Neural crest cell (in vitro differentiated cells): ENCODE measurements at regions not wholly inside any gene's neighbourhood (a gene's known extent, or its start where the extent isn't known, plus 50 kb on each side); places are given as distances from the start of the nearest gene placed in this dataset.

Source experiments
- DNase-seq: peaks from one replicate; pipeline ENCODE4 v3.0.0; 2021; ENCODE audit warnings: low read depth, mixed read lengths, low spot score
- H3K27ac Mint-ChIP-seq: one replicate; pipeline ENCODE4 v1.8.0; 2021; ENCODE audit warnings: mild to moderate bottlenecking, mixed read lengths; ENCODE audit not compliant: unreplicated experiment
- H3K27me3 Mint-ChIP-seq: 2 replicates; pipeline ENCODE4 v1.8.0; 2021; ENCODE audit warnings: low read depth, mild to moderate bottlenecking, mixed read lengths
- H3K36me3 Mint-ChIP-seq: 2 replicates; pipeline ENCODE4 v1.8.0; 2021; ENCODE audit warnings: low read depth, mild to moderate bottlenecking, mixed read lengths
- H3K4me1 Mint-ChIP-seq: 2 replicates; pipeline ENCODE4 v1.8.0; 2021; ENCODE audit warnings: mixed read lengths
- H3K4me3 Mint-ChIP-seq: one replicate; pipeline ENCODE4 v1.8.0; 2021; ENCODE audit warnings: mild to moderate bottlenecking, mixed read lengths
- H3K9me3 Mint-ChIP-seq: 2 replicates; pipeline ENCODE4 v1.8.0; 2021; ENCODE audit warnings: mixed read lengths
- TF ChIP-seq, protein P1 (sequence below): fragments of 200-600 bp; sonication (generic); conservative IDR thresholded peaks from 2 replicates; pipeline ENCODE4 v1.5.0; 2021; ENCODE audit warnings: antibody characterized with exemption, mild to moderate bottlenecking

GRCh38 chr5:167255926-167256325, 1035.5 kb upstream of the WWC1 start:
- H3K27me3 Mint-ChIP-seq, result no peaks in the 10 kb centered on the region
- peaks cover 25% of the 10 kb centered on the region for H3K4me1 Mint-ChIP-seq
- no peaks in the 10 kb centered on the region for H3K9me3 Mint-ChIP-seq
- TF ChIP-seq, protein P1, sequence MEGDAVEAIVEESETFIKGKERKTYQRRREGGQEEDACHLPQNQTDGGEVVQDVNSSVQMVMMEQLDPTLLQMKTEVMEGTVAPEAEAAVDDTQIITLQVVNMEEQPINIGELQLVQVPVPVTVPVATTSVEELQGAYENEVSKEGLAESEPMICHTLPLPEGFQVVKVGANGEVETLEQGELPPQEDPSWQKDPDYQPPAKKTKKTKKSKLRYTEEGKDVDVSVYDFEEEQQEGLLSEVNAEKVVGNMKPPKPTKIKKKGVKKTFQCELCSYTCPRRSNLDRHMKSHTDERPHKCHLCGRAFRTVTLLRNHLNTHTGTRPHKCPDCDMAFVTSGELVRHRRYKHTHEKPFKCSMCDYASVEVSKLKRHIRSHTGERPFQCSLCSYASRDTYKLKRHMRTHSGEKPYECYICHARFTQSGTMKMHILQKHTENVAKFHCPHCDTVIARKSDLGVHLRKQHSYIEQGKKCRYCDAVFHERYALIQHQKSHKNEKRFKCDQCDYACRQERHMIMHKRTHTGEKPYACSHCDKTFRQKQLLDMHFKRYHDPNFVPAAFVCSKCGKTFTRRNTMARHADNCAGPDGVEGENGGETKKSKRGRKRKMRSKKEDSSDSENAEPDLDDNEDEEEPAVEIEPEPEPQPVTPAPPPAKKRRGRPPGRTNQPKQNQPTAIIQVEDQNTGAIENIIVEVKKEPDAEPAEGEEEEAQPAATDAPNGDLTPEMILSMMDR, result no peak
- H3K27ac Mint-ChIP-seq, result no peak overlapping the region
- no peak for DNase-seq
- H3K36me3 Mint-ChIP-seq, result no peaks in the 10 kb centered on the region
- H3K4me3 Mint-ChIP-seq, result no peak overlapping the region

GRCh38 chr5:167259806-167260205, 1031.6 kb upstream of the WWC1 start:
- no peaks in the 10 kb centered on the region for H3K9me3 Mint-ChIP-seq
- no peaks in the 10 kb centered on the region for H3K36me3 Mint-ChIP-seq
- no peak overlapping the region for H3K4me3 Mint-ChIP-seq
- peaks cover 6% of the 10 kb centered on the region for H3K4me1 Mint-ChIP-seq
- TF ChIP-seq, protein P1, result no peak
- no peak for DNase-seq
- H3K27me3 Mint-ChIP-seq, result no peaks in the 10 kb centered on the region
- H3K27ac Mint-ChIP-seq, result no peak overlapping the region

GRCh38 chr5:167261309-167262100, 1029.9 kb upstream of the WWC1 start:
- TF ChIP-seq, protein P1, result peak; percentile 39
- no peak overlapping the region for H3K27ac Mint-ChIP-seq
- H3K4me3 Mint-ChIP-seq, result no peak overlapping the region
- no peaks in the 10 kb centered on the region for H3K4me1 Mint-ChIP-seq
- H3K9me3 Mint-ChIP-seq, result no peaks in the 10 kb centered on the region
- H3K36me3 Mint-ChIP-seq, result no peaks in the 10 kb centered on the region
- H3K27me3 Mint-ChIP-seq, result no peaks in the 10 kb centered on the region
- DNase-seq, result no peak

GRCh38 chr5:167263185-167263584, 1028.3 kb upstream of the WWC1 start:
- Mint-ChIP-seq H3K9me3 (peaks cover 6% of the 10 kb centered on the region), H3K27me3 (no peaks in the 10 kb centered on the region), H3K4me1 (peaks cover 14% of the 10 kb centered on the region), H3K36me3 (peaks cover 2% of the 10 kb centered on the region), H3K4me3 (no peak overlapping the region), H3K27ac (no peak overlapping the region)
- TF ChIP-seq, protein P1, result no peak
- no peak for DNase-seq

DNA sequence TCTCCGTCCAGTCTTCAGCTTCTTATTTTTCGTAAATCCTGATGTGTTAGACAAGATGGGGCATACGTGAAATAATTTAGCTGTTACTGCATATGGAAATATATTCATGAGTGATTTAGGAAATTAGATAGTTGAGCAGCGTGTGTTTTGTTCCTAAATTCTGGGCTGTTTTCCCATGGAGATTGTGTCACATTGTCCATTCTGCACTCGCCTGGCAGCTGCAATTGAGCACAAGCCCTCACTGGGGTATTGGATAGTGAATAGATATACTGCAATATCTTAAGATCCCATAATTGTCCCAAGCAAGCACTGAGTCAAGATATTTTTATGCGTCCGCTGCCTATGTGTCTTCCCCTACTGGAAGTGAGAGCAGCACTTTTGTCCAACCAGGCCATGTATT, 1027.1 kb upstream of the WWC1 start:
- H3K36me3 Mint-ChIP-seq, result peaks cover 2% of the 10 kb centered on the region
- H3K9me3 Mint-ChIP-seq, result peaks cover 6% of the 10 kb centered on the region
- TF ChIP-seq, protein P1, result no peak
- H3K4me1 Mint-ChIP-seq, result peaks cover 20% of the 10 kb centered on the region
- H3K4me3 Mint-ChIP-seq, result no peak overlapping the region
- no peaks in the 10 kb centered on the region for H3K27me3 Mint-ChIP-seq
- H3K27ac Mint-ChIP-seq, result no peak overlapping the region
- no peak for DNase-seq
